Neural crest cell (in vitro differentiated cells): ENCODE measurements at regions not wholly inside any gene's neighbourhood (a gene's known extent, or its start where the extent isn't known, plus 50 kb on each side); places are given as distances from the start of the nearest gene placed in this dataset.

Source experiments
- DNase-seq: peaks from one replicate; pipeline ENCODE4 v3.0.0; 2021; ENCODE audit warnings: low read depth, mixed read lengths, low spot score
- H3K27ac Mint-ChIP-seq: one replicate; pipeline ENCODE4 v1.8.0; 2021; ENCODE audit warnings: mild to moderate bottlenecking, mixed read lengths; ENCODE audit not compliant: unreplicated experiment
- H3K27me3 Mint-ChIP-seq: 2 replicates; pipeline ENCODE4 v1.8.0; 2021; ENCODE audit warnings: low read depth, mild to moderate bottlenecking, mixed read lengths
- H3K36me3 Mint-ChIP-seq: 2 replicates; pipeline ENCODE4 v1.8.0; 2021; ENCODE audit warnings: low read depth, mild to moderate bottlenecking, mixed read lengths
- H3K4me1 Mint-ChIP-seq: 2 replicates; pipeline ENCODE4 v1.8.0; 2021; ENCODE audit warnings: mixed read lengths
- H3K4me3 Mint-ChIP-seq: one replicate; pipeline ENCODE4 v1.8.0; 2021; ENCODE audit warnings: mild to moderate bottlenecking, mixed read lengths
- H3K9me3 Mint-ChIP-seq: 2 replicates; pipeline ENCODE4 v1.8.0; 2021; ENCODE audit warnings: mixed read lengths
- TF ChIP-seq, protein P1 (sequence below): fragments of 200-600 bp; sonication (generic); conservative IDR thresholded peaks from 2 replicates; pipeline ENCODE4 v1.5.0; 2021; ENCODE audit warnings: antibody characterized with exemption, mild to moderate bottlenecking

- Mint-ChIP-seq H3K36me3 (no peaks in the 10 kb centered on the region), H3K27me3 (no peaks in the 10 kb centered on the region), H3K4me1 (peaks cover 3% of the 10 kb centered on the region), H3K9me3 (no peaks in the 10 kb centered on the region), H3K4me3 (no peak overlapping the region), H3K27ac (no peak overlapping the region)
- DNase-seq: no peak
- TF ChIP-seq, protein P1, sequence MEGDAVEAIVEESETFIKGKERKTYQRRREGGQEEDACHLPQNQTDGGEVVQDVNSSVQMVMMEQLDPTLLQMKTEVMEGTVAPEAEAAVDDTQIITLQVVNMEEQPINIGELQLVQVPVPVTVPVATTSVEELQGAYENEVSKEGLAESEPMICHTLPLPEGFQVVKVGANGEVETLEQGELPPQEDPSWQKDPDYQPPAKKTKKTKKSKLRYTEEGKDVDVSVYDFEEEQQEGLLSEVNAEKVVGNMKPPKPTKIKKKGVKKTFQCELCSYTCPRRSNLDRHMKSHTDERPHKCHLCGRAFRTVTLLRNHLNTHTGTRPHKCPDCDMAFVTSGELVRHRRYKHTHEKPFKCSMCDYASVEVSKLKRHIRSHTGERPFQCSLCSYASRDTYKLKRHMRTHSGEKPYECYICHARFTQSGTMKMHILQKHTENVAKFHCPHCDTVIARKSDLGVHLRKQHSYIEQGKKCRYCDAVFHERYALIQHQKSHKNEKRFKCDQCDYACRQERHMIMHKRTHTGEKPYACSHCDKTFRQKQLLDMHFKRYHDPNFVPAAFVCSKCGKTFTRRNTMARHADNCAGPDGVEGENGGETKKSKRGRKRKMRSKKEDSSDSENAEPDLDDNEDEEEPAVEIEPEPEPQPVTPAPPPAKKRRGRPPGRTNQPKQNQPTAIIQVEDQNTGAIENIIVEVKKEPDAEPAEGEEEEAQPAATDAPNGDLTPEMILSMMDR: no peak
Measured at GRCh38 chr15:87120555-87120954, 1040.9 kb downstream of the AGBL1 start.

- no peak for DNase-seq
- Mint-ChIP-seq H3K27ac (no peak overlapping the region), H3K4me1 (peaks cover 3% of the 10 kb centered on the region), H3K27me3 (no peaks in the 10 kb centered on the region), H3K36me3 (no peaks in the 10 kb centered on the region), H3K4me3 (no peak overlapping the region), H3K9me3 (no peaks in the 10 kb centered on the region)
- TF ChIP-seq, protein P1: no peak
Measured at GRCh38 chr15:87118846-87119245, 1039.2 kb downstream of the AGBL1 start.

DNA sequence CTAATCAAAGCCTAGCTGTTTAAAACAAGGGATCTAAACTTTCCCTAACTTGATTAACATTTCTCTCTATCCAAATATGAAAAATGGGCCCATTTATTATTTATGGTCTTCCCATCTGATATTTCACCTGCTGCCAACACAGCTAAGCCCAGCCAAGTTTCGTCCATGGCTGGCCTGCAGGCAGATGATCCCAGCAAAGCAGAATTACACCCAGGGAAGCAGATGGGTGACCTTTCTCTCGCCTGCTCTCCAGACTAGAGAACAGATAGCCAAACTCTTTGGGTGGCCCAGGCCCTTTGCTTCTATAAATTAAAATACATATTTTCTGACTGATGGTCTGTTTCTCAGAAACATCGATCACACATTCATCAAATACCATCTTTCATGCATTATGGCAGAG, 1038.8 kb downstream of the AGBL1 start:
- Mint-ChIP-seq H3K27ac (no peak overlapping the region), H3K4me3 (no peak overlapping the region), H3K9me3 (no peaks in the 10 kb centered on the region), H3K36me3 (no peaks in the 10 kb centered on the region), H3K27me3 (no peaks in the 10 kb centered on the region), H3K4me1 (peaks cover 3% of the 10 kb centered on the region)
- no peak for DNase-seq
- TF ChIP-seq, protein P1: no peak

GRCh38 chr15:87115795-87116194, 1036.1 kb downstream of the AGBL1 start:
- H3K27ac Mint-ChIP-seq: no peak overlapping the region
- H3K9me3 Mint-ChIP-seq: no peaks in the 10 kb centered on the region
- H3K27me3 Mint-ChIP-seq: no peaks in the 10 kb centered on the region
- H3K4me3 Mint-ChIP-seq: no peak overlapping the region
- no peaks in the 10 kb centered on the region for H3K36me3 Mint-ChIP-seq
- no peak for DNase-seq
- TF ChIP-seq, protein P1: no peak
- peaks cover 3% of the 10 kb centered on the region for H3K4me1 Mint-ChIP-seq

DNA sequence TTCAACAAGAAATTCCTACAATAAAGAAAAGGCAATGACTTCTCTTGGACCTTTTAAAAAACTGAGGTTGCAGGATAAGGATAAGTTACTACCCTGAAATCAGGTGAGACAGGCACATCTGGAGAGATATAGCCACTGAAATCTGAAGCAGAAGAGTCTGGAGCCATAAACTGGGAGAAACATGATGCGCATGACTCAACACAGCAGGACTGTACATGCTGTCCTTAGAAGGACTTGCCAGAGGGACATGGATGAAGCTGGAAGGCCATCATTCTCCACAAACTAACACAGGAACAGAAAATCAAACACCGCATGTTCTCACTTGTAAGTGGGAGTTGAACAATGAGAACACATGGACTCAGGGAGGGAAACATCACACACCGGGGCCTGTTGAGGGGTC, 1020.2 kb downstream of the AGBL1 start:
- Mint-ChIP-seq H3K27ac (no peak overlapping the region), H3K4me3 (no peak overlapping the region), H3K36me3 (peaks cover 2% of the 10 kb centered on the region), H3K27me3 (peaks cover 3% of the 10 kb centered on the region), H3K9me3 (peaks cover 9% of the 10 kb centered on the region), H3K4me1 (no peaks in the 10 kb centered on the region)
- no peak for DNase-seq
- TF ChIP-seq, protein P1: no peak

GRCh38 chr15:87089551-87089950, 1009.9 kb downstream of the AGBL1 start:
- H3K27ac Mint-ChIP-seq: no peak overlapping the region
- TF ChIP-seq, protein P1: no peak
- no peaks in the 10 kb centered on the region for H3K27me3 Mint-ChIP-seq
- H3K4me1 Mint-ChIP-seq: no peaks in the 10 kb centered on the region
- peaks cover 3% of the 10 kb centered on the region for H3K9me3 Mint-ChIP-seq
- H3K4me3 Mint-ChIP-seq: no peak overlapping the region
- H3K36me3 Mint-ChIP-seq: no peaks in the 10 kb centered on the region
- DNase-seq: no peak
